ENCODE measurements at regions not wholly inside any gene's neighbourhood (a gene's known extent, or its start where the extent isn't known, plus 50 kb on each side); places are given as distances from the start of the nearest gene placed in this dataset.

- DNase-seq (ENCODE audit: low read depth, low spot score), result no peak
- no peaks in the 10 kb centered on the region for H3K36me3 ChIP-seq (ENCODE audit: control insufficient read depth, insufficient read depth, low read length)
- no peaks in the 10 kb centered on the region for H3K27me3 ChIP-seq (ENCODE audit: control insufficient read depth, insufficient read depth, low read length)
- H3K9me3 ChIP-seq (ENCODE audit: control insufficient read depth, insufficient read depth, low read length), result no peaks in the 10 kb centered on the region
- no peak overlapping the region for H3K4me3 ChIP-seq (ENCODE audit: low read length)
- H3K4me1 ChIP-seq (ENCODE audit: control insufficient read depth, insufficient read depth, low read length), result peaks cover 10% of the 10 kb centered on the region; the same call in 1 of the 2 replicates
- no CpG with 5 or more reads among the region's 3 CpGs for WGBS (ENCODE audit: insufficient coverage, insufficient read length)
- H3K27ac ChIP-seq (ENCODE audit: low read length), result peak overlapping the region; percentile 56
Observed at GRCh38 chr2:8391584-8391983, 290.3 kb upstream of the ID2 start.

- no peak overlapping the region for H3K27ac ChIP-seq (ENCODE audit: low read length)
- no peak overlapping the region for H3K4me3 ChIP-seq (ENCODE audit: low read length)
- H3K27me3 ChIP-seq (ENCODE audit: control insufficient read depth, insufficient read depth, low read length), result no peaks in the 10 kb centered on the region
- peak; percentile 31 for DNase-seq (ENCODE audit: low read depth, low spot score)
- H3K36me3 ChIP-seq (ENCODE audit: control insufficient read depth, insufficient read depth, low read length), result no peaks in the 10 kb centered on the region
- H3K9me3 ChIP-seq (ENCODE audit: control insufficient read depth, insufficient read depth, low read length), result no peaks in the 10 kb centered on the region
- WGBS (ENCODE audit: insufficient coverage, insufficient read length), result no CpG with 5 or more reads among the region's 12 CpGs
- peaks cover 10% of the 10 kb centered on the region; the same call in 1 of the 2 replicates for H3K4me1 ChIP-seq (ENCODE audit: control insufficient read depth, insufficient read depth, low read length)
Observed at GRCh38 chr2:8392098-8392866, 289.6 kb upstream of the ID2 start.

- Histone ChIP-seq H3K36me3 (ENCODE audit: control insufficient read depth, insufficient read depth, low read length) (no peaks in the 10 kb centered on the region), H3K9me3 (ENCODE audit: control insufficient read depth, insufficient read depth, low read length) (no peaks in the 10 kb centered on the region), H3K4me1 (ENCODE audit: control insufficient read depth, insufficient read depth, low read length) (peaks cover 10% of the 10 kb centered on the region; the same call in 1 of the 2 replicates), H3K27ac (ENCODE audit: low read length) (no peak overlapping the region), H3K4me3 (ENCODE audit: low read length) (no peak overlapping the region), H3K27me3 (ENCODE audit: control insufficient read depth, insufficient read depth, low read length) (no peaks in the 10 kb centered on the region)
- DNase-seq (ENCODE audit: low read depth, low spot score), result no peak
- no CpG with 5 or more reads among the region's 6 CpGs for WGBS (ENCODE audit: insufficient coverage, insufficient read length)
Observed at GRCh38 chr2:8393506-8393905, 288.4 kb upstream of the ID2 start.

GRCh38 chr2:8394131-8394530, 287.7 kb upstream of the ID2 start:
- Histone ChIP-seq H3K9me3 (ENCODE audit: control insufficient read depth, insufficient read depth, low read length) (no peaks in the 10 kb centered on the region), H3K27ac (ENCODE audit: low read length) (no peak overlapping the region), H3K36me3 (ENCODE audit: control insufficient read depth, insufficient read depth, low read length) (no peaks in the 10 kb centered on the region), H3K27me3 (ENCODE audit: control insufficient read depth, insufficient read depth, low read length) (no peaks in the 10 kb centered on the region), H3K4me3 (ENCODE audit: low read length) (no peak overlapping the region), H3K4me1 (ENCODE audit: control insufficient read depth, insufficient read depth, low read length) (peaks cover 10% of the 10 kb centered on the region; the same call in 1 of the 2 replicates)
- no peak for DNase-seq (ENCODE audit: low read depth, low spot score)
- WGBS (ENCODE audit: insufficient coverage, insufficient read length), result no CpG with 5 or more reads among the region's 5 CpGs

GRCh38 chr2:8394569-8395359, 287.1 kb upstream of the ID2 start:
- no peak for DNase-seq (ENCODE audit: low read depth, low spot score)
- WGBS (ENCODE audit: insufficient coverage, insufficient read length), result no CpG with 5 or more reads among the region's 9 CpGs
- peaks cover 10% of the 10 kb centered on the region; the same call in 1 of the 2 replicates for H3K4me1 ChIP-seq (ENCODE audit: control insufficient read depth, insufficient read depth, low read length)
- H3K27me3 ChIP-seq (ENCODE audit: control insufficient read depth, insufficient read depth, low read length), result no peaks in the 10 kb centered on the region
- no peak overlapping the region for H3K27ac ChIP-seq (ENCODE audit: low read length)
- H3K4me3 ChIP-seq (ENCODE audit: low read length), result no peak overlapping the region
- H3K9me3 ChIP-seq (ENCODE audit: control insufficient read depth, insufficient read depth, low read length), result no peaks in the 10 kb centered on the region
- H3K36me3 ChIP-seq (ENCODE audit: control insufficient read depth, insufficient read depth, low read length), result no peaks in the 10 kb centered on the region

GRCh38 chr2:8395718-8396117, 286.1 kb upstream of the ID2 start:
- Histone ChIP-seq H3K9me3 (ENCODE audit: control insufficient read depth, insufficient read depth, low read length) (no peaks in the 10 kb centered on the region), H3K27ac (ENCODE audit: low read length) (no peak overlapping the region), H3K27me3 (ENCODE audit: control insufficient read depth, insufficient read depth, low read length) (no peaks in the 10 kb centered on the region), H3K36me3 (ENCODE audit: control insufficient read depth, insufficient read depth, low read length) (no peaks in the 10 kb centered on the region), H3K4me1 (ENCODE audit: control insufficient read depth, insufficient read depth, low read length) (peaks cover 10% of the 10 kb centered on the region; the same call in 1 of the 2 replicates), H3K4me3 (ENCODE audit: low read length) (no peak overlapping the region)
- no CpG with 5 or more reads among the region's 1 CpG for WGBS (ENCODE audit: insufficient coverage, insufficient read length)
- no peak for DNase-seq (ENCODE audit: low read depth, low spot score)

GRCh38 chr2:8398040-8398668, 283.7 kb upstream of the ID2 start:
- Histone ChIP-seq H3K4me1 (ENCODE audit: control insufficient read depth, insufficient read depth, low read length) (no peaks in the 10 kb centered on the region), H3K36me3 (ENCODE audit: control insufficient read depth, insufficient read depth, low read length) (no peaks in the 10 kb centered on the region), H3K9me3 (ENCODE audit: control insufficient read depth, insufficient read depth, low read length) (no peaks in the 10 kb centered on the region), H3K4me3 (ENCODE audit: low read length) (no peak overlapping the region), H3K27me3 (ENCODE audit: control insufficient read depth, insufficient read depth, low read length) (no peaks in the 10 kb centered on the region), H3K27ac (ENCODE audit: low read length) (no peak overlapping the region)
- no CpG with 5 or more reads among the region's 13 CpGs for WGBS (ENCODE audit: insufficient coverage, insufficient read length)
- no peak for DNase-seq (ENCODE audit: low read depth, low spot score)

- Histone ChIP-seq H3K9me3 (ENCODE audit: control insufficient read depth, insufficient read depth, low read length) (no peaks in the 10 kb centered on the region), H3K27me3 (ENCODE audit: control insufficient read depth, insufficient read depth, low read length) (no peaks in the 10 kb centered on the region), H3K27ac (ENCODE audit: low read length) (no peak overlapping the region), H3K4me1 (ENCODE audit: control insufficient read depth, insufficient read depth, low read length) (no peaks in the 10 kb centered on the region), H3K36me3 (ENCODE audit: control insufficient read depth, insufficient read depth, low read length) (no peaks in the 10 kb centered on the region), H3K4me3 (ENCODE audit: low read length) (no peak overlapping the region)
- DNase-seq (ENCODE audit: low read depth, low spot score), result no peak
- no CpG with 5 or more reads among the region's 4 CpGs for WGBS (ENCODE audit: insufficient coverage, insufficient read length)
Observed at GRCh38 chr2:8399731-8400130, 282.1 kb upstream of the ID2 start.

- WGBS (ENCODE audit: insufficient coverage, insufficient read length), result no CpG with 5 or more reads among the region's 10 CpGs
- no peak for DNase-seq (ENCODE audit: low read depth, low spot score)
- Histone ChIP-seq H3K27me3 (ENCODE audit: control insufficient read depth, insufficient read depth, low read length) (no peaks in the 10 kb centered on the region), H3K4me1 (ENCODE audit: control insufficient read depth, insufficient read depth, low read length) (no peaks in the 10 kb centered on the region), H3K9me3 (ENCODE audit: control insufficient read depth, insufficient read depth, low read length) (no peaks in the 10 kb centered on the region), H3K27ac (ENCODE audit: low read length) (no peak overlapping the region), H3K36me3 (ENCODE audit: control insufficient read depth, insufficient read depth, low read length) (no peaks in the 10 kb centered on the region), H3K4me3 (ENCODE audit: low read length) (no peak overlapping the region)
Observed at GRCh38 chr2:8400196-8400595, 281.7 kb upstream of the ID2 start.

GRCh38 chr2:8402222-8402621, 279.6 kb upstream of the ID2 start:
- Histone ChIP-seq H3K36me3 (ENCODE audit: control insufficient read depth, insufficient read depth, low read length) (no peaks in the 10 kb centered on the region), H3K27ac (ENCODE audit: low read length) (no peak overlapping the region), H3K4me1 (ENCODE audit: control insufficient read depth, insufficient read depth, low read length) (no peaks in the 10 kb centered on the region), H3K27me3 (ENCODE audit: control insufficient read depth, insufficient read depth, low read length) (no peaks in the 10 kb centered on the region), H3K4me3 (ENCODE audit: low read length) (no peak overlapping the region), H3K9me3 (ENCODE audit: control insufficient read depth, insufficient read depth, low read length) (no peaks in the 10 kb centered on the region)
- DNase-seq (ENCODE audit: low read depth, low spot score), result no peak
- WGBS (ENCODE audit: insufficient coverage, insufficient read length), result no CpG with 5 or more reads among the region's 1 CpG

All from iPS DF 6.9 (cell line).